IPS-18c (cell line): ENCODE measurements at regions not wholly inside any gene's neighbourhood (a gene's known extent, or its start where the extent isn't known, plus 50 kb on each side); places are given as distances from the start of the nearest gene placed in this dataset.
"Not testable (repeated sequence)": the region's sequence is repeated elsewhere in the genome, so short reads cannot be mapped to it uniquely, and the experiment has no call there.

Experiments
- H3K4me3 ChIP-seq: 2 replicates; pipeline ENCODE4 v1.7.0; 2013; ENCODE audit warnings: low read depth, mild to moderate bottlenecking, low read length, moderate library complexity; ENCODE audit not compliant: insufficient read depth
- H3K9me3 ChIP-seq: one replicate; pipeline ENCODE4 v1.6.1; 2013; ENCODE audit warnings: mild to moderate bottlenecking, low read length, moderate library complexity; ENCODE audit not compliant: control insufficient read depth, insufficient read depth

DNA sequence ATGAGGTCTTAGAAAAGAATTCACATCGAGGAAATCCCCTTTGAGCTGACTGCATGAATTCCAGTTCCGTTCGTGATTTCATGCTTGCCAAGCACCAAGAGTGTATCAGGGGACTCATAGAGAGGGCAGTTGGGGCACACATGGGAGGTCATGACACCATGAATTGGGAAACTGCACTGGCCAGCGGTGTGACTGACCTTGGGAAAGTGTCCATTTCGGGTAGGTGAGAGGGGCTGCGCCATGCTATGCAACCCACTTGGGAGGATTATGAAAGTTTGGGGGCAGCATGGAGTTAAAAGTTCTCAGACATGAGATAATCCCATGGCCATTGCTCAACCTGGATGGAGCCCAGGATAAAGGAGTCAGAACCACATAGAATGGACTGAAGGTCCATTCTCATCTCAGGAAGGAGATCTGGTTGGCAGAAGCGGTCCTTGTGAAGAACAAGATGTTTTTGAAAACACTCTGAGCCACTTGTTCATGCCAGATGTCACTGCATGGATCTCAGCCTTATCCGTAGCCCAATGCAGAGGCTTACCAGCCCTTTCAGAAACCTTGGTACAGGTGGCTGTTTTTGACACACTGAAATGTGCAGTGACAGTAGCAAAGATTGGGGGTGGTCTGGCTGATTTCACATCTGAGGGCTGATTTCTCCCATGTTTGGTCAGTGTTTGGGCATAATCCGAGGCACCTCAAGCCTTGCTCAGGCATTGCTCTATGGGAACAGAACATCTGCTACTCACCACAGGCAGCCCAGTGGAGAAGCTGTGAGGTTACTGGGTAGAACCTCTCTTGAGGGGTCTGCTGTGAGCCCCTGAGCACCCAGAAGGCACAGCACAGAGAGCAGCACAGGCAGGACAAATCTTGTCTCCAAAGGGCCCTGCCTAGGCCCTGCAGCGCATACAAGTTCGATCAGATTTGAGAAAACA lies 252.3 kb downstream of the CXCL12 start:
- Histone ChIP-seq H3K4me3 (no peak overlapping the region), H3K9me3 (peaks cover 5% of the 10 kb centered on the region)

DNA sequence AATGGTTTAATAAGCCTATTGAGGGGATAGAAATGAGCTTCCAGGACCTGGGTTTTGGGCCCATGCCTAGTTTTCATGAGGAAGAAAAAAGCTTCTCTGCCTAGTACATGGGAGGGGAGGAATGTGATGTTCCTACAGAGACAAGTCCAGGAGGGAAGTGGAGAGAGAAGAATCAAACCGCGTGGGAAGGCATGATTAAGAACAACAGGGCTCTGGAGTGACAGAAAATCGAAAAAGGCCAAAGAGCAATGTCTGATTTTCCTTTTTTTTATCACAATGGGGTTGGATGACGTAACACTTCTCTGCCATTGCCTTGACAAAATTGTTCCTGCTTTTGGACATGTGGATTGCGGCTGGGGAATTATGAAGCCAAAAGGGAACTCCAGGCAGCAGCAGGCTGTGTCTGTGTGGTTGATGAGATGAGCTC lies 258.6 kb downstream of the CXCL12 start:
- Histone ChIP-seq H3K4me3 (no peak overlapping the region), H3K9me3 (no peaks in the 10 kb centered on the region)

DNA sequence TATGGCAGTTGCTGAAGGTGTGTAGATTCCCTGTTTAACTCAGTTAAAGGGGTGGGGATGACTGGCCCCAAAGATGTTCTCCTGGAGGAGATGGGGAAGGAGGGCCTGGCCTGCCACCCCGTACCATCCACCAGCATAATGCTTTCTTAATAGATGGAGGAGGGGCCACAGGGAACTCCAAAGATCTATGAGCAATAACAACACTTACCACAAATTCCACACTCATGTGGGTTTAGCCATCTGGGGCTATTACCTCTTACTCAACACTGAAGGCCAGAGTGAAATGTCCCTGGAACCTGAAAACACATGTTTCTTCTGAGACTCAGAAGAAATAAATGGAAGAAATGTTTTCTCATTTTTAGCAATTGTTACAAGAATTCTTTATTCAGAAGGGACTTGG lies 259.0 kb downstream of the CXCL12 start:
- Histone ChIP-seq H3K4me3 (no peak overlapping the region), H3K9me3 (no peaks in the 10 kb centered on the region)

DNA sequence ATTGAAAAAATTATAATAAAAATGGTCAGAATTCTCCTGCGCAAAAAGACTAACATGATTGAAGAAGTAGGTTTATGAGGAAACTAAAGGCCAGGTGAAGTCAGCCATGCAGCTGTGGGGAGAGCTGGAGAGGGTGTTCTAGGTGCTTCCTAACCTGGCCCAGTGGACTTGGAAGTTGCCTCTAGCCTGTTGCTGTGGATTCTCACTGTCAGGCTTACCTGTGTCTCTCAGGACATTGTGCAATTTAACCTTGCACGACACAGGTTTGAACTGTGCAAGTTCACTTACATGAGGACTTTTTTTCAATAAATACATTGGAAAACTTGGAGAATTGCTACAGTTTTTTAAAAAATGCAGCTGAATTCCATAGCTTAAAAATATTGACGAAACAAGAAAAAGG lies 266.4 kb downstream of the CXCL12 start:
- H3K9me3 ChIP-seq = no peaks in the 10 kb centered on the region
- no peak overlapping the region for H3K4me3 ChIP-seq

DNA sequence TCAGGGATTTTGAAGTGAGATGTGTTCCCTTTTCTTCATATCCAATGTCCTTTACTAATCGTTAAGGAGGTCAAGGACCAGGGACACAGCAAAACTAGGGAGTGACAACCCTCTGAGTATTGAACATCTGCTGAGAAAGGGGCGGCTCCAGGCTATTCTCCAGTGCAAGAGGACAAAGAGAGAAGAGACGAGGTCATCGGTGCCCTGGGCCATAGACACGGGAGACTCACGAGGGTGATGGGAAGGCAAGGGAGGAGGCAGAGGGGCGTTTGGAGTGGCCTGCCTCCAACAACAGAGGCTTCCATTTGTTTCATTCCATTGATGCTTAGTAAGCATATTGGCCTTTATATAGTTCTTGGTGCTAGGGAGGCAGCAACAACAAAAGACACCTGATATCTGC lies 268.4 kb downstream of the CXCL12 start:
- Histone ChIP-seq H3K4me3 (no peak overlapping the region), H3K9me3 (no peaks in the 10 kb centered on the region)

DNA sequence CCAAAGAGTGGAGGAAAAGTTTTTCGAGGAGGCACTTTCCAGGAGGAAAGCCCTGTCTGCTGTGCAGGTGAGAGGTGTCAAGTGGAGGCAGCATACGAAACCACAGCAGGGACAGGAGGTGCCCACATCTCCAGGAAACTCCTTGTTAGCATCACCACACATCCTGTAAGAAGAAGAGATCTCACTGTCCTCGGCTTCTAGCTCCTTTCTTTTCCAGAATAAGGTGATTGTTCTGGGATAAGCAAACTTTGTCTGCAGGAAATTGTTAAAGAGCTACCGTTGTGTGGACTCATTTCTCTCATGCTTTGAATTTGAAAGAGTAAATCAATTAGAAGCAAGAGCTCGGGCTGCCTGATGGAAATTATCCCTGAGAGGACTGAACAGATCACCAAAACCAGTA lies 269.4 kb downstream of the CXCL12 start:
- Histone ChIP-seq H3K9me3 (no peaks in the 10 kb centered on the region), H3K4me3 (no peak overlapping the region)

DNA sequence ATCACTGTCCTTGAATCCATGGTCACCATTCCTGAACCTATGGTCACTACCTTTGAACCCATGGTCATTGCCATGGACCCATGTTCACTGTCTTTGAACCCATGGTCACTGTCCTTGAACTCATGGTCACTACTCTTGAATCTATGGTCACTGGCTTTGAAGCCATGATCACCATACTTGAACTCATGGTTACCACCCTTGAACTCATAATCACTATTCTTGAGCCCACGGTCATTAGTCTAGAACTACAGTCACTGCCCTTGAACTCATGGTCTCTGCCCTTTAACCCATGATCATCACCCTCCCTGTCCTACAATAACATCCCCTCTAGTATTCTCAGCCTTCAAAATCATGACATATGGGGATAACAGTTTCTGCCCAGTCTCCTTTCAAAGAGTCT lies 270.5 kb downstream of the CXCL12 start:
- Histone ChIP-seq H3K9me3 (no peaks in the 10 kb centered on the region), H3K4me3 (no peak overlapping the region)

DNA sequence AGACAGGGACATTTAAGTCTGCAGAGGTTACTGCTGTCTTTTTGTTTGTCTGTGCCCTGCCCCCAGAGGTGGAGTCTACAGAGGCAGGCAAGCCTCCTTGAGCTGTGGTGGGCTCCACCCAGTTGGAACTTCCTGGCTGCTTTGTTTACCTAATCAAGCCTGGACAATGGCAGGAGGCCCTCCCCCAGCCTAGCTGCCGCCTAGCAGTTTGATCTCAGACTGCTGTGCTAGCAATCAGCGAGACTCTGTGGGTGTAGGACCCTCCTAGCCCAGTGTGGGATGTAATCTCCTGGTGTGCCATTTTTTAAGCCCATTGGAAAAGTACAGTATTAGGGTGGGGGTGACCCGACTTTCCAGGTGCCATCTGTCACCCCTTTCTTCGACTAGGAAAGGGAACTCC lies 272.6 kb downstream of the CXCL12 start:
- H3K9me3 ChIP-seq, H3K4me3 ChIP-seq: not testable (repeated sequence)

DNA sequence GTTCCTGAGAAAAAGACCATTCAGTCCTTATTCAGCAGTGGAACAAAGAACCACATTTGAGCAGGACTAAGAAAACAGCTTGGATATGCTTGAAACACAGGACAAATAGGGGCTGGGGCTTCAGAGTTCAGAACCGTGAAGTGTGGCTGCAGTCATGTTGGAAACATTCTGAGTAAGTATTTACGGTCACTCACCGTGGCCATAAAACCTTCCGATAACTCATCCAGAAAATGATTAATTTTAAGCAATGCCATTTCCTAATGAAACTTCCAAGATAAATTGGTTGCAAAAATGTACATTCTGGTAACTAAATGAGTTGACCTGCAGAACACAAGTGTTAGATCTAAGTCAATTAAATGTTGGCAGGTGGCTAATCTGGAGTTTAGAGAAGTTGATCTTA lies 279.2 kb downstream of the CXCL12 start:
- Histone ChIP-seq H3K9me3 (no peaks in the 10 kb centered on the region), H3K4me3 (no peak overlapping the region)

DNA sequence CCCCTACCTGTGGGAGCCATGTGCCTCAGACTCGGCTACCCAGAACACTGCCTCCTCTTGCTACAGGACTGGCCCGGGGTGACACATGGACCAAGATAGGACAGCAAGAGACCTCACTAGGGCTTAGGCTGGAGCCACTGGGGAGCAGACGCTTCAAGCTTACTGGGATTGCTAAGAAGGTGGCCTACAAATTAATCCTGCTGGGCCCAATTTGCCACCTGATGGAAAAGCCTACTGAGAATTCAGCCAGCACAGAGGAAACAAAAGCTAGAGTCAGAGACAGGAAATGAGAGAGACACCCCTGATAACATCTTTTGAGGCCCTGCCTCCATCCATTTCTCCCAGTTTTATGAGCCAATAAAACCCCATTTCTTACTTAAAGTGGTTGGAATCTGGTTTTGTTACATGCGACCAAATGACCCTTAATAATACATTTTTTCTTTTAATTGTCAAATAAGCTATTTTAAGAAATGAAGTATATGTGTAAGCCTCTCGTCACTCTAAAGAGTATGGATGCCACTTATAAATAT lies 282.1 kb downstream of the CXCL12 start:
- no peak overlapping the region for H3K4me3 ChIP-seq
- no peaks in the 10 kb centered on the region for H3K9me3 ChIP-seq

DNA sequence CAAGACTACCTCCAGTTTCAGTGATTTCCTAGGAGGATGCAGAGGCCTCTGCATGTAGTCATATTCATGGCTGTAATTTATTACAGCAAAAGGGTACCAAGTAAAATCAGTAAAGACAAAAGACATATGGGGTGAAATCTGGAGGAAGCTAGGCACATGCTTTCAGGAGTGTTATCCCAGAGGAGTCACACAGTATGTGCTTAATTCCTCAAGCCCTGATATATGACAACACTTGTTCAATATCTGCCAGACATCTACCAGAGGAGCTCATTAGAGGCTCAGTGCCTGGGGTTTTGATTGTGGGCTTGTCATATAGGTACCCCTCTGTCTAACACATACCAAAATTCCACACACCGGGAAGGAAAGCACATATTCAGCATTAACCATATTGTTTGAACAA lies 283.8 kb downstream of the CXCL12 start:
- no peak overlapping the region for H3K4me3 ChIP-seq
- no peaks in the 10 kb centered on the region for H3K9me3 ChIP-seq

DNA sequence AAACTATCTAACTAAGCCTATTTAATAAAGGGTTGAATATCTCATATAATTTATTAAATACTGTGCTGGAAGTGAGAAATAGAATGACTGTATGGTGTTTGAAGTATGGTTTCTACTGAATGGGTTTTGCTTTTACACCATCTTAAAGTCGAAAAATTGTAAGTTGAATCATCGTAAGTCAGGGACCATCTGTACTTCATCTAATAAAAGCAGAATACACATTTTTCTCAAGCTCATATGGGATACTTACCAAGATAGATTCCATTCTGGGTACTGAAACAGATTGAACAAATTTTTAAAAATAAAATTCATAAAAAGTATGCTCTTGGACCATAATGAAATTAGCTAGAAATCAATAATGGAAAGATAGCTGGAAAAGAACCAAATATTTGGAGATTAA lies 285.4 kb downstream of the CXCL12 start:
- Histone ChIP-seq H3K9me3 (no peaks in the 10 kb centered on the region), H3K4me3 (no peak overlapping the region)

DNA sequence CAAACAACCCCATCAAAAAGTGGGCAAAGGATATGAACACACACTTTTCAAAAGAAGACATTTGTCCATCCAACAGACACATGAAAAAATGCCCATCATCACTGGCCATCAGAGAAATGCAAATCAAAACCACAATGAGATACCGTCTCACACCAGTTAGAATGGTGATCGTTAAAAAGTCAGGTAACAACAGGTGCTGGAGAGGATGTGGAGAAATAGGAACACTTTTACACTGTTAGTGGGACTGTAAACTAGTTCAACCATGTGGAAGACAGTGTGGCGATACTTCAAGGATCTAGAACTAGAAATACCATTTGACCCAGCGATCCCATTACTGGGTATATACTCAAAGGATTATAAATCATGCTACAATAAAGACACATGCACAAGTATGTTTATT lies 288.7 kb downstream of the CXCL12 start:
- H3K4me3 ChIP-seq, H3K9me3 ChIP-seq: not testable (repeated sequence)

DNA sequence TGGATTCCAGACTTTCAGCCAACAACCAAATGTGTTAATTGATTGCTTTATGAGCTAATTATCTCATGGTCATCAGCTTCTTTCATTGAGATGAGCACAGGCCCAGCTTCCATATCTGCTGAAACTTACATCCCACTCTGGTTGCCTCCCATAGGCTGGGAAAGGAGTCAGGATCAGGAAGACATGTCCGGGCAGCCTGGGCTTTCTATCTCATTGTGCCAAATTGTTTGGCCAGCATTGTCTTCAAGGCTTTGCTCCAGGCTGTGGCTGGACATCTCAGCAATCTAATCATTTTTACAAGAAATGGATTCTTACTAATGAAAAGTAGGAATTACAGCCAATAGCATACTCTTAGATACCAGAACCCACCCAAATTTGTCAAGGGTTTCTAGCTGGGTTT lies 295.2 kb downstream of the CXCL12 start:
- peaks cover 2% of the 10 kb centered on the region for H3K9me3 ChIP-seq
- no peak overlapping the region for H3K4me3 ChIP-seq

DNA sequence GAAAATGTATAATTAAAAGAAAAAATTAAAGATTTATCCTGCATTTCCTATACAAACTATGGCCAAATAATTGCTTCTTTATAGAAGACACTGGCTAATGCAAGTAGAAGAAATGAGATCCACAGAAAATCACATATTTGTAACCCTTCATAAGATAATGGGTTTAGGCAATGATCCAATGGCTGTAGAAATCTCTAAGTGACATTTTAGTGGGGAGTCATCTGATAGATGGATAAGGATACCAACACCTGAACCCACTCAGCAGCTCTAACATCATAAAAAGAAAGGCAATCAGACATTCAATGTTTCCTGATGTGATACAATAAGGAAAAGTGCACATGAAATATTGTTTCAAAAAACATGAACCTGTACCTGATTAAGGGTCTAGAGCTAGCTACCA lies 297.5 kb downstream of the CXCL12 start:
- H3K9me3 ChIP-seq = peaks cover 2% of the 10 kb centered on the region
- no peak overlapping the region for H3K4me3 ChIP-seq

DNA sequence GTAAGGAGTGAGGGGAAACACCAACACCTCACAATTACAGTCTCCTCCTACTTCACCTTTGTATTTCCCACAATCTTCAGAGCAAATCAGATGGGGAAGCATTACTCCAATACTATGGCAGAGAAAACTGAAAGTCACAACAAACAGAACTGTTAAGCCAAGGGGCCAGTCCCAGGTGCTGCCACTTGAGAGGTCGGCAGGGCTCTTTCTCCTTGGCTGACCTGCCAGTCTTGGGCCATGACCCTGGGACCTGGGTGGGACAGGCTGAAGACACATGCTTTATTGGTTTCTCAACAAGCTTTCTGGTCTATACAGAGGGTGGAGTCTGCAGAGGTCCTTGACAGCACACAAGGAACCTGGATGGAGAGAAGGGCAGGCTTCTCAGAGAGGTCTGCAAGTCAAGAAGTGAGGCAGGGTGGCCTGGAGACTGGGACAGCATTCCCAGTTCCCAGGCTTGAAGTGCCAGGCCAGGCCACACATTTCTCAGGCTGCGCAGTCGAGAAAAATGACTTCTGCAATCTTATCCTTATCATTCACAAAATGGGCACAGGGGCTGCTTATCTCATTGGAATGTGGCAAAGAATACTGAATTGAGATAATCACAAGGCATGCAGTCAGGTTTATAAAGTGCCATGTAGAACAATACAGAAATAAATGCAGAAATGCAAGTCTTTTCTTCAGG lies 301.0 kb downstream of the CXCL12 start:
- H3K4me3 ChIP-seq = no peak overlapping the region

DNA sequence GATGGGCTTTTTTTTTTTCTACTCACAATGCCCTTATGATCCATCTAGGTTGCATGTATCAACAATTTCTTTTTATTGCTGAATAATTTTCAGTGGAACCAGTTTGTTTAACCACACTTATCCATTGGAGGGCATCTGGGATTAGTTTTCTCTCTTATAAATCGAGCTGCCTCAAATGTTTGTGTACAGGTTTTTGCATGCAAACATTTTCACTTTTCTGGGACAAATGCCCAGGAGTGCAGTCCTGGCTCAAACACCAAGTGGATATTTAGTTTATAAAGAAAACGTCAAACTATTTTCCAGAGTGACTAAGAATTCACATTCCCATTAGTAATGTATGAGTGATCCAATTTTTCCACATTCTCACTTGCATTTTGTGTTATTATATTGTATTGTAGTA lies 313.4 kb downstream of the CXCL12 start:
- Histone ChIP-seq H3K9me3 (no peaks in the 10 kb centered on the region), H3K4me3 (no peak overlapping the region)

More for the DNA sequence above, 301.0 kb downstream of the CXCL12 start:
- H3K9me3 ChIP-seq = no peaks in the 10 kb centered on the region

DNA sequence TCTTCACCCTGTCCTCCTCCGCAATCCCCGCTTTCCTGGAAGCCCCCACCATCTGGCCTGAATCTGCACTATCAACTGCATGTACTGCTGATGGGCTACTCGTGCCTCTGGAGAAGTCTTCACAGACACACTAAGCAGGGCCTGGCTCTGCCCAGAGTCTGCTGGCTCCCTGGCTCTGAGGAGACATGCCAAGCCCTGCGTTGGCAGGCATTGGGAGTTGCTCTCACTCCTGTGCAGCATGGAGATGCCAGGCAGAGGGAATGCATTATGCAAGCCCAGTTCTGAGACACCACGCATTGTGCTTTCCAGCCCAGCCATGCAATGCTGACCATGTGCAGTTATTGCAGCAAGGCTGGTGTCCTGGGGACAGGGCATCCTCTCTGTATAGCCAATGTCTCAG lies 314.6 kb downstream of the CXCL12 start:
- Histone ChIP-seq H3K4me3 (no peak overlapping the region), H3K9me3 (no peaks in the 10 kb centered on the region)
